Loucy (cell line): ENCODE measurements at regions not wholly inside any gene's neighbourhood (a gene's known extent, or its start where the extent isn't known, plus 50 kb on each side); places are given as distances from the start of the nearest gene placed in this dataset.

Source experiments
- CTCF ChIP-seq: fragments of 200-600 bp; sonication (generic); conservative IDR thresholded peaks from 2 replicates; pipeline ENCODE4 v1.5.1; 2014; ENCODE audit warnings: mild to moderate bottlenecking, antibody characterized with exemption, low read length
- EZH2phosphoT487 ChIP-seq: fragments of 200-600 bp; IDR thresholded peaks from 2 replicates; pipeline ENCODE4 v1.6.1; 2018; ENCODE audit warnings: antibody characterized with exemption, mild to moderate bottlenecking, moderate library complexity, borderline replicate concordance

- TF ChIP-seq CTCF (no peak), EZH2phosphoT487 (no peak)
These were observed 185.4 kb upstream of the SMARCA2 start for GRCh38 chr9:1829719-1830118.
